ENCODE measurements at regions not wholly inside any gene's neighbourhood (a gene's known extent, or its start where the extent isn't known, plus 50 kb on each side); places are given as distances from the start of the nearest gene placed in this dataset.

DNA sequence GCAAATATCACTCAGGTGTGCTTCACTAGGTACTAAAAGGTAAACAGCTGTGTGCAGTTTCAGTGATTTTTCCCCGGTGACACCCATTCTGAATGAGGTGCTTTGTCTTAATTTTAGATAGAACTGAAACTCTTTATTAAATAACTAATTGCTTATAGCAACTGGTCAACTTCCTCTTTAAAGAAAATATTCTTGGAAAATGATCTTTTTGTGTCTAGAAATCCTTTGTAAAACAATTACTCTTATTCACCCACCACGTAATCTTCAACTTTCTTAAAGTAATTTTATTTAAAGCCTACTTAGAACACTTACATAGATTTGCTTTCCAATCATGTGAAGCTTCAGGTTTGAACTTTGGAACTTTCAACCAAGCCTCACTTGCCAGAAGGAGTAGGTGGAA is 57.9 kb upstream of the RMDN2 start:
- TF ChIP-seq, protein P1, sequence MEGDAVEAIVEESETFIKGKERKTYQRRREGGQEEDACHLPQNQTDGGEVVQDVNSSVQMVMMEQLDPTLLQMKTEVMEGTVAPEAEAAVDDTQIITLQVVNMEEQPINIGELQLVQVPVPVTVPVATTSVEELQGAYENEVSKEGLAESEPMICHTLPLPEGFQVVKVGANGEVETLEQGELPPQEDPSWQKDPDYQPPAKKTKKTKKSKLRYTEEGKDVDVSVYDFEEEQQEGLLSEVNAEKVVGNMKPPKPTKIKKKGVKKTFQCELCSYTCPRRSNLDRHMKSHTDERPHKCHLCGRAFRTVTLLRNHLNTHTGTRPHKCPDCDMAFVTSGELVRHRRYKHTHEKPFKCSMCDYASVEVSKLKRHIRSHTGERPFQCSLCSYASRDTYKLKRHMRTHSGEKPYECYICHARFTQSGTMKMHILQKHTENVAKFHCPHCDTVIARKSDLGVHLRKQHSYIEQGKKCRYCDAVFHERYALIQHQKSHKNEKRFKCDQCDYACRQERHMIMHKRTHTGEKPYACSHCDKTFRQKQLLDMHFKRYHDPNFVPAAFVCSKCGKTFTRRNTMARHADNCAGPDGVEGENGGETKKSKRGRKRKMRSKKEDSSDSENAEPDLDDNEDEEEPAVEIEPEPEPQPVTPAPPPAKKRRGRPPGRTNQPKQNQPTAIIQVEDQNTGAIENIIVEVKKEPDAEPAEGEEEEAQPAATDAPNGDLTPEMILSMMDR (IDR thresholded peaks at IDR 0.05) = no peak
- TF ChIP-seq POLR2A (IDR thresholded peaks at IDR 0.05) = no peak

Data from esophagus squamous epithelium (tissue), 4 donors.